A673 (cell line): ENCODE measurements at regions not wholly inside any gene's neighbourhood (a gene's known extent, or its start where the extent isn't known, plus 50 kb on each side); places are given as distances from the start of the nearest gene placed in this dataset.

Experiments
- BruUV-seq: library from RNA; stranded (reverse); fragments of 400-500 nt; replicated peaks from 2 replicates; lab custom pipeline; 2021; lab: Mats Ljungman, UMichigan
- CTCF ChIA-PET: fragments of 300-600 bp; sonication (Branson Sonifier 250); formaldehyde crosslinking; loops from one replicate; lab custom pipeline; 2022; ENCODE audit warnings: antibody characterized with exemption; lab: Charles Lee
- POLR2A ChIA-PET: fragments of 300-600 bp; sonication (Branson Sonifier 250); formaldehyde crosslinking; loops from one replicate; lab custom pipeline; 2022; ENCODE audit warnings: antibody characterized with exemption; ENCODE audit not compliant: low non-redundant PET; lab: Charles Lee
- DNase-seq: peaks from one replicate; pipeline ENCODE4 v3.0.0-alpha.2; 2015; ENCODE audit warnings: low spot score
- H3K27ac ChIP-seq: fragments of 200-600 bp; sonication (generic); 2 replicates; pipeline ENCODE4 v1.5.1; 2016; ENCODE audit warnings: mixed run types, low read depth, mild to moderate bottlenecking, mixed read lengths, antibody characterized with exemption, low read length; ENCODE audit not compliant: poor library complexity, severe bottlenecking
- H3K27me3 ChIP-seq: fragments of 200-600 bp; sonication (generic); replicated peaks from 2 replicates; pipeline ENCODE4 v1.6.1; 2017; ENCODE audit warnings: mixed run types, low read depth, mild to moderate bottlenecking, mixed read lengths, antibody characterized with exemption, low read length; ENCODE audit not compliant: insufficient read depth, poor library complexity
- H3K36me3 ChIP-seq: fragments of 200-600 bp; sonication (generic); 2 replicates; pipeline ENCODE4 v1.6.1; 2016; ENCODE audit warnings: mixed run types, mild to moderate bottlenecking, mixed read lengths, antibody characterized with exemption, low read length; ENCODE audit not compliant: insufficient read depth, poor library complexity, severe bottlenecking
- H3K4me1 ChIP-seq: fragments of 200-600 bp; sonication (generic); 2 replicates; pipeline ENCODE4 v1.6.1; 2017; ENCODE audit warnings: mixed run types, mild to moderate bottlenecking, mixed read lengths, antibody characterized with exemption, low read length; ENCODE audit not compliant: insufficient read depth, poor library complexity, severe bottlenecking
- H3K4me3 ChIP-seq: fragments of 200-600 bp; sonication (generic); 2 replicates; pipeline ENCODE4 v1.5.1; 2016; ENCODE audit warnings: low read depth, mixed run types, mild to moderate bottlenecking, mixed read lengths, low read length; ENCODE audit not compliant: poor library complexity, severe bottlenecking
- H3K9me3 ChIP-seq: fragments of 200-600 bp; sonication (generic); 2 replicates; pipeline ENCODE4 v1.6.1; 2016; ENCODE audit warnings: mixed run types, low read depth, mild to moderate bottlenecking, mixed read lengths, antibody characterized with exemption, low read length; ENCODE audit not compliant: poor library complexity, severe bottlenecking
- CTCF ChIP-seq: fragments of 300-800, 200-600 bp; sonication (generic); conservative IDR thresholded peaks from 2 replicates; pipeline ENCODE4 v1.5.1; 2017; ENCODE audit warnings: low read depth, mild to moderate bottlenecking, antibody characterized with exemption, low read length, moderate library complexity, mixed read lengths
- EZH2 ChIP-seq: fragments of 200-600 bp; sonication (generic); IDR thresholded peaks from 2 replicates; pipeline ENCODE4 v1.6.1; 2017; ENCODE audit warnings: borderline replicate concordance, low read depth, mild to moderate bottlenecking, mixed read lengths, antibody characterized with exemption, low read length; ENCODE audit not compliant: poor library complexity, severe bottlenecking
- intact Hi-C: fragments of 100-400 bp; cut with micrococcal nuclease; formaldehyde crosslinking; loops from one replicate; pipeline ENCODE4 v1.10.0; 2022; ENCODE audit not compliant: unreplicated experiment

GRCh38 chr20:12453711-12454110, 536.0 kb downstream of the BTBD3 start:
- no peak overlapping the region for H3K4me3 ChIP-seq
- TF ChIP-seq EZH2 (no peak), CTCF (no peak)
- ChIA-PET CTCF (no interaction called here), POLR2A (no interaction called here)
- no TSS peak for BruUV-seq
- peaks cover 5% of the 10 kb centered on the region for H3K9me3 ChIP-seq
- H3K4me1 ChIP-seq: no peaks in the 10 kb centered on the region
- no peak for DNase-seq
- no peaks in the 10 kb centered on the region for H3K36me3 ChIP-seq
- intact Hi-C loops: no loop called here
- no peaks in the 10 kb centered on the region for H3K27me3 ChIP-seq
- H3K27ac ChIP-seq: no peak overlapping the region

- H3K9me3 ChIP-seq: peaks cover 5% of the 10 kb centered on the region
- DNase-seq: no peak
- BruUV-seq: no TSS peak
- no peak overlapping the region for H3K27ac ChIP-seq
- no peaks in the 10 kb centered on the region for H3K27me3 ChIP-seq
- H3K36me3 ChIP-seq: no peaks in the 10 kb centered on the region
- CTCF ChIA-PET: no interaction called here
- H3K4me1 ChIP-seq: no peaks in the 10 kb centered on the region
- no peak overlapping the region for H3K4me3 ChIP-seq
- POLR2A ChIA-PET: no interaction called here
- TF ChIP-seq EZH2: no peak
- no peak for TF ChIP-seq CTCF
- intact Hi-C loops: no loop called here
Observed at GRCh38 chr20:12455148-12455547, 537.5 kb downstream of the BTBD3 start.

GRCh38 chr20:12458241-12458640, 540.5 kb downstream of the BTBD3 start:
- H3K9me3 ChIP-seq: no peaks in the 10 kb centered on the region
- H3K4me1 ChIP-seq: no peaks in the 10 kb centered on the region
- H3K27me3 ChIP-seq: no peaks in the 10 kb centered on the region
- no peak for DNase-seq
- CTCF ChIA-PET: no interaction called here
- intact Hi-C loops: no loop called here
- no peak overlapping the region for H3K27ac ChIP-seq
- no peak overlapping the region for H3K4me3 ChIP-seq
- TF ChIP-seq CTCF (no peak), EZH2 (no peak)
- POLR2A ChIA-PET: no interaction called here
- H3K36me3 ChIP-seq: no peaks in the 10 kb centered on the region
- no TSS peak for BruUV-seq
